Gastroesophageal sphincter (tissue), 3 donors: ENCODE measurements at regions not wholly inside any gene's neighbourhood (a gene's known extent, or its start where the extent isn't known, plus 50 kb on each side); places are given as distances from the start of the nearest gene placed in this dataset.

ENCODE experiments used
- CTCF ChIP-seq, 4 experiments: fragments of 200-600 bp in 2 of 4; fragments of 450-650 bp in 2 of 4; sonication (generic) in 1 of 4; IDR thresholded peaks; one replicate each; pipeline ENCODE4 v1.5.1; 2017 to 2019; ENCODE audit warnings: antibody characterized with exemption in 4 of 4, mild to moderate bottlenecking in 2 of 4, moderate library complexity in 2 of 4
- POLR2AphosphoS5 ChIP-seq: sonication (generic); formaldehyde crosslinking; IDR thresholded peaks from one replicate; pipeline ENCODE4 v1.6.1; 2017; ENCODE audit warnings: antibody characterized with exemption

DNA sequence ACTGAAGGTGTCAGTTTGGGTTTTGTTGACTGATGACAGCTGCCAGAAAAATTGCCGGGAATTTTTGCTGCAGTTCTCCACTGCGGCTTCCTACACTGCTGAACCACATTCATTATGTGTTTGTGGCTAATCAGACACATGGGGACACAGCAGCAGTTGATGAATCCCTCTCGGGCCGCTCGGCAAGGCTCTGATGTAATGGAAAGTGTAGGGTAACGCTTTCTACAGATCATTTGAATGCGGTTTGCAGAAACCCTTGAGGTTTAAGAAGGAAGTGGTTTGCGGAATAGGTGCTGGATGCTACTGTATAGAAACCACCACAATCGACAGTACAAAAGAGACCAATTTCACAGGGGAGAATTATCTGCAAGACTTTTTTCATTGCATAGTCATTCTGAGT is 138.7 kb upstream of the SASH1 start:
- TF ChIP-seq CTCF (IDR thresholded peaks at IDR 0.05): no peak
- no peak for TF ChIP-seq POLR2AphosphoS5
